GM23338 (cell line): ENCODE measurements at regions not wholly inside any gene's neighbourhood (a gene's known extent, or its start where the extent isn't known, plus 50 kb on each side); places are given as distances from the start of the nearest gene placed in this dataset.
A peak's percentile ranks its signal among the peaks of the same experiment; 100 is the strongest.

Source experiments
- ATAC-seq: fragments of 200-7000 bp; cut with Tn5 transposase; 3 replicates; pipeline ENCODE4 v1.9.1; 2020
- DNase-seq: peaks from one replicate; pipeline ENCODE4 v3.0.0-alpha.2; 2015; ENCODE audit warnings: low spot score
- H2AFZ ChIP-seq: fragments of 200-600 bp; sonication (generic); 2 replicates; pipeline ENCODE4 v1.8.0; 2016; ENCODE audit warnings: antibody characterized with exemption, mild to moderate bottlenecking, moderate library complexity
- H3F3A ChIP-seq: fragments of 200-600 bp; sonication (generic); replicated peaks from 2 replicates; pipeline ENCODE4 v1.8.0; 2017; ENCODE audit warnings: antibody characterized with exemption, mixed run types, low read depth
- H3K27ac ChIP-seq: fragments of 200-600 bp; sonication (generic); 2 replicates; pipeline ENCODE4 v1.6.1; 2016; ENCODE audit warnings: low read depth
- H3K27me3 ChIP-seq: fragments of 200-600 bp; sonication (generic); 2 replicates; pipeline ENCODE4 v1.8.0; 2016; ENCODE audit warnings: mild to moderate bottlenecking, mixed run types, moderate library complexity; ENCODE audit not compliant: insufficient read depth
- H3K36me3 ChIP-seq: fragments of 200-600 bp; sonication (generic); 2 replicates; pipeline ENCODE4 v1.8.0; 2016; ENCODE audit warnings: mild to moderate bottlenecking; ENCODE audit not compliant: insufficient read depth
- H3K4me1 ChIP-seq: fragments of 200-600 bp; sonication (generic); 2 replicates; pipeline ENCODE4 v1.8.0; 2016; ENCODE audit warnings: mild to moderate bottlenecking, moderate library complexity; ENCODE audit not compliant: insufficient read depth
- H3K4me2 ChIP-seq: fragments of 200-600 bp; sonication (generic); 2 replicates; pipeline ENCODE4 v1.7.1; 2017; ENCODE audit warnings: mixed run types
- H3K4me3 ChIP-seq: fragments of 200-600 bp; sonication (generic); 2 replicates; pipeline ENCODE4 v1.6.1; 2016; ENCODE audit warnings: mixed run types
- H3K79me2 ChIP-seq: fragments of 200-600 bp; sonication (generic); replicated peaks from 2 replicates; pipeline ENCODE4 v1.8.0; 2017; ENCODE audit warnings: mild to moderate bottlenecking; ENCODE audit not compliant: insufficient read depth
- H3K9me2 ChIP-seq: fragments of 200-600 bp; sonication (generic); 2 replicates; pipeline ENCODE4 v1.8.0; 2017; ENCODE audit not compliant: insufficient read depth
- H4K20me1 ChIP-seq: fragments of 200-600 bp; sonication (generic); replicated peaks from 2 replicates; pipeline ENCODE4 v1.8.0; 2017; ENCODE audit warnings: mild to moderate bottlenecking; ENCODE audit not compliant: insufficient read depth
- H3K27ac Mint-ChIP-seq: 2 replicates; pipeline ENCODE4 v1.8.0; 2020; ENCODE audit warnings: inconsistent platforms, mild to moderate bottlenecking, moderate library complexity, mixed read lengths
- H3K27me3 Mint-ChIP-seq: 3 replicates; pipeline ENCODE4 v1.8.0; 2022; ENCODE audit warnings: low read depth, mild to moderate bottlenecking, moderate library complexity, mixed read lengths, inconsistent platforms; ENCODE audit not compliant: insufficient read depth, poor library complexity
- H3K36me3 Mint-ChIP-seq: 3 replicates; pipeline ENCODE4 v1.8.0; 2021; ENCODE audit warnings: low read depth, mild to moderate bottlenecking, inconsistent platforms, moderate library complexity, mixed read lengths
- H3K4me1 Mint-ChIP-seq: 3 replicates; pipeline ENCODE4 v1.8.0; 2020; ENCODE audit warnings: mild to moderate bottlenecking, inconsistent platforms, mixed read lengths
- H3K4me3 Mint-ChIP-seq: 3 replicates; pipeline ENCODE4 v1.8.0; 2021; ENCODE audit warnings: moderate library complexity, mild to moderate bottlenecking, inconsistent platforms, mixed read lengths
- H3K9me3 Mint-ChIP-seq: 3 replicates; pipeline ENCODE4 v1.8.0; 2020; ENCODE audit warnings: moderate library complexity, mild to moderate bottlenecking, inconsistent platforms, mixed read lengths
- CREB1 ChIP-seq: fragments of 250-450 bp; sonication (Bioruptor Pico); IDR thresholded peaks from 2 replicates; pipeline ENCODE4 v1.5.0; 2020; ENCODE audit warnings: low read depth, mild to moderate bottlenecking, moderate library complexity
- EZH2 ChIP-seq: fragments of 200-600 bp; sonication (generic); IDR thresholded peaks from one replicate; pipeline ENCODE4 v1.8.0; 2017; ENCODE audit warnings: antibody characterized with exemption, mild to moderate bottlenecking, low read depth; ENCODE audit not compliant: unreplicated experiment
- EZH2phosphoT487 ChIP-seq: fragments of 200-600 bp; sonication (generic); IDR thresholded peaks from one replicate; pipeline ENCODE4 v1.8.1; 2018; ENCODE audit warnings: antibody characterized with exemption; ENCODE audit not compliant: unreplicated experiment
- JUNB ChIP-seq: IDR thresholded peaks from one replicate; pipeline ENCODE4 v1.6.1; 2016; ENCODE audit warnings: antibody characterized with exemption; ENCODE audit not compliant: unreplicated experiment
- NANOG ChIP-seq: IDR thresholded peaks from 2 replicates; pipeline ENCODE4 v1.6.1; 2016; ENCODE audit warnings: antibody characterized with exemption, borderline replicate concordance
- POLR2AphosphoS5 ChIP-seq: IDR thresholded peaks from 2 replicates; pipeline ENCODE4 v1.6.1; 2016; ENCODE audit warnings: antibody characterized with exemption, low read depth
- STAT1 ChIP-seq: IDR thresholded peaks from one replicate; pipeline ENCODE4 v1.6.1; 2016; ENCODE audit warnings: antibody characterized with exemption; ENCODE audit not compliant: unreplicated experiment
- ZNF114 ChIP-seq: fragments of 250-450 bp; sonication (Bioruptor Pico); IDR thresholded peaks from 2 replicates; pipeline ENCODE4 v1.5.0; 2020; ENCODE audit warnings: mild to moderate bottlenecking, moderate library complexity
- ZNF331 ChIP-seq: fragments of 250-450 bp; sonication (Bioruptor Pico); IDR thresholded peaks from 2 replicates; pipeline ENCODE4 v1.5.0; 2020; ENCODE audit warnings: low read depth, mild to moderate bottlenecking, moderate library complexity
- TF ChIP-seq, protein P1 (sequence below): IDR thresholded peaks from 2 replicates; pipeline ENCODE4 v1.6.1; 2016; ENCODE audit warnings: antibody characterized with exemption
- TF ChIP-seq, protein P2 (sequence below): IDR thresholded peaks from one replicate; pipeline ENCODE4 v1.6.1; 2018; ENCODE audit warnings: antibody characterized with exemption; ENCODE audit not compliant: unreplicated experiment
- TF ChIP-seq, protein P3 (sequence below): fragments of 250-450 bp; sonication (Bioruptor Pico); IDR thresholded peaks from 2 replicates; pipeline ENCODE4 v1.5.0; 2020; ENCODE audit warnings: mild to moderate bottlenecking, moderate library complexity
- TF ChIP-seq, protein P4 (sequence below), 2 experiments: fragments of 200-600 bp in 1 of 2; sonication (generic) in 1 of 2; conservative IDR thresholded peaks; 2 replicates each; pipeline versions ENCODE4 v1.5.1 to v1.6.1; 2016 to 2017; ENCODE audit warnings: antibody characterized with exemption in 2 of 2, low read depth in 2 of 2, mild to moderate bottlenecking in 2 of 2, moderate library complexity in 1 of 2

DNA sequence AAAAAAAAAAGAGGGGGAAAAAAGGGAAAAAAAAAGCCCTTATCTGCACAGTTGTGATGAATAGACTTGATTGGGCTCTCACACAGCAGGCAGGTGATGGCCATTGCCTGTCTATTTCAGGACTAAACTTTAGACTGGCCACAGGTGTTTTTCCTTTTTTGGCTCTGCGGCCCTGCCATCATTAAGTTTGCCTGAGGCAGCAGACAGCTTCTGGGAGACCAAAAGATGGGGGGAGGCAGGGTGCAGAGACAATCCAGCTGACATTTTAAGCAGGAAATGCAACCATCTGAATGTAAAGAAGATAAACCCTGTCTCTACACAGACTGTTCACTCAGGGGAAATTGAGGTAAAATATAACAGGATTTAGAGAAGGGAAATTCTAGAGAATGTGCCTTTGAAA is 295.0 kb upstream of the KCNH8 start:
- Histone ChIP-seq H3K79me2 (no peaks in the 10 kb centered on the region), H3K4me1 (no peaks in the 10 kb centered on the region), H3K27ac (no peak overlapping the region), H2AFZ (peak overlapping the region; percentile 61; the same call in 1 of the 2 replicates), H3K4me3 (no peak overlapping the region), H4K20me1 (no peaks in the 10 kb centered on the region), H3K27me3 (no peaks in the 10 kb centered on the region), H3K9me2 (no peaks in the 10 kb centered on the region), H3K4me2 (no peak overlapping the region), H3F3A (no peaks in the 10 kb centered on the region), H3K36me3 (no peaks in the 10 kb centered on the region)
- Mint-ChIP-seq H3K36me3 (no peaks in the 10 kb centered on the region), H3K27me3 (peaks cover 1% of the 10 kb centered on the region), H3K9me3 (no peaks in the 10 kb centered on the region), H3K27ac (peak overlapping the region; percentile 17; the same call in 1 of the 2 replicates), H3K4me3 (no peak overlapping the region), H3K4me1 (peaks cover 5% of the 10 kb centered on the region; the same call in 1 of the 3 replicates)
- DNase-seq (no peak), ATAC-seq (no peak)
- TF ChIP-seq NANOG (no peak), EZH2 (no peak), POLR2AphosphoS5 (no peak), EZH2phosphoT487 (no peak), JUNB (no peak), ZNF114 (no peak), CREB1 (CRISPR knock-in tag) (no peak), ZNF331 (CRISPR knock-in tag) (no peak), STAT1 (no peak)
- TF ChIP-seq, protein P1, sequence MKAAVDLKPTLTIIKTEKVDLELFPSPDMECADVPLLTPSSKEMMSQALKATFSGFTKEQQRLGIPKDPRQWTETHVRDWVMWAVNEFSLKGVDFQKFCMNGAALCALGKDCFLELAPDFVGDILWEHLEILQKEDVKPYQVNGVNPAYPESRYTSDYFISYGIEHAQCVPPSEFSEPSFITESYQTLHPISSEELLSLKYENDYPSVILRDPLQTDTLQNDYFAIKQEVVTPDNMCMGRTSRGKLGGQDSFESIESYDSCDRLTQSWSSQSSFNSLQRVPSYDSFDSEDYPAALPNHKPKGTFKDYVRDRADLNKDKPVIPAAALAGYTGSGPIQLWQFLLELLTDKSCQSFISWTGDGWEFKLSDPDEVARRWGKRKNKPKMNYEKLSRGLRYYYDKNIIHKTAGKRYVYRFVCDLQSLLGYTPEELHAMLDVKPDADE = no peak
- TF ChIP-seq, protein P2, sequence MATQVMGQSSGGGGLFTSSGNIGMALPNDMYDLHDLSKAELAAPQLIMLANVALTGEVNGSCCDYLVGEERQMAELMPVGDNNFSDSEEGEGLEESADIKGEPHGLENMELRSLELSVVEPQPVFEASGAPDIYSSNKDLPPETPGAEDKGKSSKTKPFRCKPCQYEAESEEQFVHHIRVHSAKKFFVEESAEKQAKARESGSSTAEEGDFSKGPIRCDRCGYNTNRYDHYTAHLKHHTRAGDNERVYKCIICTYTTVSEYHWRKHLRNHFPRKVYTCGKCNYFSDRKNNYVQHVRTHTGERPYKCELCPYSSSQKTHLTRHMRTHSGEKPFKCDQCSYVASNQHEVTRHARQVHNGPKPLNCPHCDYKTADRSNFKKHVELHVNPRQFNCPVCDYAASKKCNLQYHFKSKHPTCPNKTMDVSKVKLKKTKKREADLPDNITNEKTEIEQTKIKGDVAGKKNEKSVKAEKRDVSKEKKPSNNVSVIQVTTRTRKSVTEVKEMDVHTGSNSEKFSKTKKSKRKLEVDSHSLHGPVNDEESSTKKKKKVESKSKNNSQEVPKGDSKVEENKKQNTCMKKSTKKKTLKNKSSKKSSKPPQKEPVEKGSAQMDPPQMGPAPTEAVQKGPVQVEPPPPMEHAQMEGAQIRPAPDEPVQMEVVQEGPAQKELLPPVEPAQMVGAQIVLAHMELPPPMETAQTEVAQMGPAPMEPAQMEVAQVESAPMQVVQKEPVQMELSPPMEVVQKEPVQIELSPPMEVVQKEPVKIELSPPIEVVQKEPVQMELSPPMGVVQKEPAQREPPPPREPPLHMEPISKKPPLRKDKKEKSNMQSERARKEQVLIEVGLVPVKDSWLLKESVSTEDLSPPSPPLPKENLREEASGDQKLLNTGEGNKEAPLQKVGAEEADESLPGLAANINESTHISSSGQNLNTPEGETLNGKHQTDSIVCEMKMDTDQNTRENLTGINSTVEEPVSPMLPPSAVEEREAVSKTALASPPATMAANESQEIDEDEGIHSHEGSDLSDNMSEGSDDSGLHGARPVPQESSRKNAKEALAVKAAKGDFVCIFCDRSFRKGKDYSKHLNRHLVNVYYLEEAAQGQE = no peak
- TF ChIP-seq, protein P3, sequence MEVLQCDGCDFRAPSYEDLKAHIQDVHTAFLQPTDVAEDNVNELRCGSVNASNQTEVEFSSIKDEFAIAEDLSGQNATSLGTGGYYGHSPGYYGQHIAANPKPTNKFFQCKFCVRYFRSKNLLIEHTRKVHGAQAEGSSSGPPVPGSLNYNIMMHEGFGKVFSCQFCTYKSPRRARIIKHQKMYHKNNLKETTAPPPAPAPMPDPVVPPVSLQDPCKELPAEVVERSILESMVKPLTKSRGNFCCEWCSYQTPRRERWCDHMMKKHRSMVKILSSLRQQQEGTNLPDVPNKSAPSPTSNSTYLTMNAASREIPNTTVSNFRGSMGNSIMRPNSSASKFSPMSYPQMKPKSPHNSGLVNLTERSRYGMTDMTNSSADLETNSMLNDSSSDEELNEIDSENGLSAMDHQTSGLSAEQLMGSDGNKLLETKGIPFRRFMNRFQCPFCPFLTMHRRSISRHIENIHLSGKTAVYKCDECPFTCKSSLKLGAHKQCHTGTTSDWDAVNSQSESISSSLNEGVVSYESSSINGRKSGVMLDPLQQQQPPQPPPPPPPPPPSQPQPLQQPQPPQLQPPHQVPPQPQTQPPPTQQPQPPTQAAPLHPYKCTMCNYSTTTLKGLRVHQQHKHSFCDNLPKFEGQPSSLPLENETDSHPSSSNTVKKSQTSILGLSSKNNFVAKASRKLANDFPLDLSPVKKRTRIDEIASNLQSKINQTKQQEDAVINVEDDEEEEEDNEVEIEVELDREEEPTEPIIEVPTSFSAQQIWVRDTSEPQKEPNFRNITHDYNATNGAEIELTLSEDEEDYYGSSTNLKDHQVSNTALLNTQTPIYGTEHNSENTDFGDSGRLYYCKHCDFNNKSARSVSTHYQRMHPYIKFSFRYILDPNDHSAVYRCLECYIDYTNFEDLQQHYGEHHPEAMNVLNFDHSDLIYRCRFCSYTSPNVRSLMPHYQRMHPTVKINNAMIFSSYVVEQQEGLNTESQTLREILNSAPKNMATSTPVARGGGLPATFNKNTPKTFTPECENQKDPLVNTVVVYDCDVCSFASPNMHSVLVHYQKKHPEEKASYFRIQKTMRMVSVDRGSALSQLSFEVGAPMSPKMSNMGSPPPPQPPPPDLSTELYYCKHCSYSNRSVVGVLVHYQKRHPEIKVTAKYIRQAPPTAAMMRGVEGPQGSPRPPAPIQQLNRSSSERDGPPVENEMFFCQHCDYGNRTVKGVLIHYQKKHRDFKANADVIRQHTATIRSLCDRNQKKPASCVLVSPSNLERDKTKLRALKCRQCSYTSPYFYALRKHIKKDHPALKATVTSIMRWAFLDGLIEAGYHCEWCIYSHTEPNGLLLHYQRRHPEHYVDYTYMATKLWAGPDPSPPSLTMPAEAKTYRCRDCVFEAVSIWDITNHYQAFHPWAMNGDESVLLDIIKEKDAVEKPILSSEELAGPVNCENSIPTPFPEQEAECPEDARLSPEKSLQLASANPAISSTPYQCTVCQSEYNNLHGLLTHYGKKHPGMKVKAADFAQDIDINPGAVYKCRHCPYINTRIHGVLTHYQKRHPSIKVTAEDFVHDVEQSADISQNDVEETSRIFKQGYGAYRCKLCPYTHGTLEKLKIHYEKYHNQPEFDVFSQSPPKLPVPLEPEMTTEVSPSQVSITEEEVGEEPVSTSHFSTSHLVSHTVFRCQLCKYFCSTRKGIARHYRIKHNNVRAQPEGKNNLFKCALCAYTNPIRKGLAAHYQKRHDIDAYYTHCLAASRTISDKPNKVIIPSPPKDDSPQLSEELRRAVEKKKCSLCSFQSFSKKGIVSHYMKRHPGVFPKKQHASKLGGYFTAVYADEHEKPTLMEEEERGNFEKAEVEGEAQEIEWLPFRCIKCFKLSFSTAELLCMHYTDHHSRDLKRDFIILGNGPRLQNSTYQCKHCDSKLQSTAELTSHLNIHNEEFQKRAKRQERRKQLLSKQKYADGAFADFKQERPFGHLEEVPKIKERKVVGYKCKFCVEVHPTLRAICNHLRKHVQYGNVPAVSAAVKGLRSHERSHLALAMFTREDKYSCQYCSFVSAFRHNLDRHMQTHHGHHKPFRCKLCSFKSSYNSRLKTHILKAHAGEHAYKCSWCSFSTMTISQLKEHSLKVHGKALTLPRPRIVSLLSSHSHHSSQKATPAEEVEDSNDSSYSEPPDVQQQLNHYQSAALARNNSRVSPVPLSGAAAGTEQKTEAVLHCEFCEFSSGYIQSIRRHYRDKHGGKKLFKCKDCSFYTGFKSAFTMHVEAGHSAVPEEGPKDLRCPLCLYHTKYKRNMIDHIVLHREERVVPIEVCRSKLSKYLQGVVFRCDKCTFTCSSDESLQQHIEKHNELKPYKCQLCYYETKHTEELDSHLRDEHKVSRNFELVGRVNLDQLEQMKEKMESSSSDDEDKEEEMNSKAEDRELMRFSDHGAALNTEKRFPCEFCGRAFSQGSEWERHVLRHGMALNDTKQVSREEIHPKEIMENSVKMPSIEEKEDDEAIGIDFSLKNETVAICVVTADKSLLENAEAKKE (CRISPR knock-in tag) = no peak
- TF ChIP-seq, protein P4, sequence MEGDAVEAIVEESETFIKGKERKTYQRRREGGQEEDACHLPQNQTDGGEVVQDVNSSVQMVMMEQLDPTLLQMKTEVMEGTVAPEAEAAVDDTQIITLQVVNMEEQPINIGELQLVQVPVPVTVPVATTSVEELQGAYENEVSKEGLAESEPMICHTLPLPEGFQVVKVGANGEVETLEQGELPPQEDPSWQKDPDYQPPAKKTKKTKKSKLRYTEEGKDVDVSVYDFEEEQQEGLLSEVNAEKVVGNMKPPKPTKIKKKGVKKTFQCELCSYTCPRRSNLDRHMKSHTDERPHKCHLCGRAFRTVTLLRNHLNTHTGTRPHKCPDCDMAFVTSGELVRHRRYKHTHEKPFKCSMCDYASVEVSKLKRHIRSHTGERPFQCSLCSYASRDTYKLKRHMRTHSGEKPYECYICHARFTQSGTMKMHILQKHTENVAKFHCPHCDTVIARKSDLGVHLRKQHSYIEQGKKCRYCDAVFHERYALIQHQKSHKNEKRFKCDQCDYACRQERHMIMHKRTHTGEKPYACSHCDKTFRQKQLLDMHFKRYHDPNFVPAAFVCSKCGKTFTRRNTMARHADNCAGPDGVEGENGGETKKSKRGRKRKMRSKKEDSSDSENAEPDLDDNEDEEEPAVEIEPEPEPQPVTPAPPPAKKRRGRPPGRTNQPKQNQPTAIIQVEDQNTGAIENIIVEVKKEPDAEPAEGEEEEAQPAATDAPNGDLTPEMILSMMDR (conservative IDR thresholded peaks at IDR 0.05; ENCODE audit: low read depth in 2 of 2) = no peak
